HL-60/S4 treated with phorbol 12-myristate 13-acetate at 8.2 ng/mL for 4 days and 3 days (cell line): ENCODE measurements at regions not wholly inside any gene's neighbourhood (a gene's known extent, or its start where the extent isn't known, plus 50 kb on each side); places are given as distances from the start of the nearest gene placed in this dataset.

Experiments
- in situ Hi-C: fragments of 300-500 bp; cut with MboI; formaldehyde crosslinking; loops from 2 replicates; pipeline ENCODE4 v1.15.0; 2022; ENCODE audit warnings: low sequenced_read_pairs

- in situ Hi-C loops = no loop called here
Measured at GRCh38 chr15:39285071-39285470, 295.8 kb upstream of the THBS1 start.

- in situ Hi-C loops = no loop called here
Measured at GRCh38 chr15:39285663-39286062, 295.2 kb upstream of the THBS1 start.

GRCh38 chr15:39286706-39287105, 294.2 kb upstream of the THBS1 start:
- in situ Hi-C loops = no loop called here

GRCh38 chr15:39287322-39288195, 293.3 kb upstream of the THBS1 start:
- in situ Hi-C loops = no loop called here

GRCh38 chr15:39290711-39291435, 290.0 kb upstream of the THBS1 start:
- in situ Hi-C loops = no loop called here

GRCh38 chr15:39291690-39292089, 289.2 kb upstream of the THBS1 start:
- in situ Hi-C loops = no loop called here

- in situ Hi-C loops = no loop called here
Measured at GRCh38 chr15:39296955-39297354, 283.9 kb upstream of the THBS1 start.

- in situ Hi-C loops = no loop called here
Measured at GRCh38 chr15:39298271-39298962, 282.5 kb upstream of the THBS1 start.

GRCh38 chr15:39299486-39300267, 281.2 kb upstream of the THBS1 start:
- in situ Hi-C loops = loop anchor here (25.0 kb wide), 1 partner anchor 288 kb away; the partner anchor contains the start of gene THBS1

GRCh38 chr15:39300451-39301153, 280.3 kb upstream of the THBS1 start:
- in situ Hi-C loops = loop anchor here (25.0 kb wide), 1 partner anchor 287 kb away; the partner anchor contains the start of gene THBS1

- in situ Hi-C loops = loop anchor here (25.0 kb wide), 1 partner anchor 286 kb away; the partner anchor contains the start of gene THBS1
Measured at GRCh38 chr15:39301589-39301999, 279.3 kb upstream of the THBS1 start.

- in situ Hi-C loops = loop anchor here (25.0 kb wide), 1 partner anchor 284 kb away; the partner anchor contains the start of gene THBS1
Measured at GRCh38 chr15:39302936-39303335, 277.9 kb upstream of the THBS1 start.

- in situ Hi-C loops = loop anchor here (25.0 kb wide), 1 partner anchor 283 kb away; the partner anchor contains the start of gene THBS1
Measured at GRCh38 chr15:39304201-39304841, 276.6 kb upstream of the THBS1 start.

- in situ Hi-C loops = loop anchor here (25.0 kb wide), 1 partner anchor 282 kb away; the partner anchor contains the start of gene THBS1
Measured at GRCh38 chr15:39304931-39305728, 275.7 kb upstream of the THBS1 start.

- in situ Hi-C loops = loop anchor here (25.0 kb wide), 1 partner anchor 277 kb away; the partner anchor contains the start of gene THBS1
Measured at GRCh38 chr15:39310633-39311032, 270.2 kb upstream of the THBS1 start.

- in situ Hi-C loops = loop anchor here (25.0 kb wide), 1 partner anchor 274 kb away; the partner anchor contains the start of gene THBS1
Measured at GRCh38 chr15:39312984-39313383, 267.9 kb upstream of the THBS1 start.

GRCh38 chr15:39313467-39313866, 267.4 kb upstream of the THBS1 start:
- in situ Hi-C loops = loop anchor here (25.0 kb wide), 1 partner anchor 274 kb away; the partner anchor contains the start of gene THBS1

- in situ Hi-C loops = loop anchor here (25.0 kb wide), 1 partner anchor 273 kb away; the partner anchor contains the start of gene THBS1
Measured at GRCh38 chr15:39313881-39314280, 267.0 kb upstream of the THBS1 start.
